Epithelial cell of esophagus (primary cell): ENCODE measurements at regions not wholly inside any gene's neighbourhood (a gene's known extent, or its start where the extent isn't known, plus 50 kb on each side); places are given as distances from the start of the nearest gene placed in this dataset.

ENCODE experiments used
- DNase-seq: peaks from one replicate; pipeline ENCODE4 v3.0.0; 2010; ENCODE audit warnings: low read depth
- H3K4me3 ChIP-seq: 2 replicates; pipeline ENCODE4 v1.5.1; 2011; ENCODE audit warnings: mild to moderate bottlenecking, low read length, control low read depth
- TF ChIP-seq, protein P1 (sequence below): IDR thresholded peaks from 2 replicates; pipeline ENCODE4 v1.5.1; 2011; ENCODE audit warnings: low read depth, mild to moderate bottlenecking, low read length, control low read depth, inconsistent platforms; ENCODE audit not compliant: insufficient read depth; ENCODE audit errors: missing control alignments

DNA sequence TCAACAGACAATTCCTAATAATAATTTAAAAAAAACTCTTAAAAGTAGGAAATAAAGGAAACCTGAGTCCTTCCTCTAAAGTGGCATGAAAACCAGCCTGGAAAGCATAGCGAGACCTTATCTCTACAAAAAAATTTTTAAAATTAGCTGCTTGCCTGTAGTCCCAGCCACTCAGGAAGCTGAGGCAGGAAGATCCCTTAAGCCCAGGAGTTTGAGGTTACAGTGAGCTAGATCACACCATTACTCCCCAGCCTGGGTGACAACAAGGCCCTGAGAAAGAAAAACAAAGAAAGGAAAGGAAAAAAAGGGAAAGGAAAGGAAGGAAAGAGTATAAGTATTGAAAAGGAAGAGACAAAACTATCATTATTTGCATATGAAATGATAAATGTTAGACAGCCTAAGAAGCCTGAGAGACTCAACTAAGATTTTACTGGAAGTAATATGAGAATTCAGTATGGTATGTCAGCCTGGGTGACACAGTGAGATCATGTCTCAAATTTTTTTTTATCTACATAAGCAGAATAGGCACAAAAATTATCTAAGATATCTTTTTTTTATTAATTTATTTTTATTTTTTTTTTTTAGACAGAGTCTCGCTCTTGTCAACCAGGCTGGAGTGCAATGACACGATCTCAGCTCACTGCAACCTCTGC lies 113.0 kb downstream of the GOSR1 start:
- no peak for DNase-seq
- no peak overlapping the region for H3K4me3 ChIP-seq
- TF ChIP-seq, protein P1, sequence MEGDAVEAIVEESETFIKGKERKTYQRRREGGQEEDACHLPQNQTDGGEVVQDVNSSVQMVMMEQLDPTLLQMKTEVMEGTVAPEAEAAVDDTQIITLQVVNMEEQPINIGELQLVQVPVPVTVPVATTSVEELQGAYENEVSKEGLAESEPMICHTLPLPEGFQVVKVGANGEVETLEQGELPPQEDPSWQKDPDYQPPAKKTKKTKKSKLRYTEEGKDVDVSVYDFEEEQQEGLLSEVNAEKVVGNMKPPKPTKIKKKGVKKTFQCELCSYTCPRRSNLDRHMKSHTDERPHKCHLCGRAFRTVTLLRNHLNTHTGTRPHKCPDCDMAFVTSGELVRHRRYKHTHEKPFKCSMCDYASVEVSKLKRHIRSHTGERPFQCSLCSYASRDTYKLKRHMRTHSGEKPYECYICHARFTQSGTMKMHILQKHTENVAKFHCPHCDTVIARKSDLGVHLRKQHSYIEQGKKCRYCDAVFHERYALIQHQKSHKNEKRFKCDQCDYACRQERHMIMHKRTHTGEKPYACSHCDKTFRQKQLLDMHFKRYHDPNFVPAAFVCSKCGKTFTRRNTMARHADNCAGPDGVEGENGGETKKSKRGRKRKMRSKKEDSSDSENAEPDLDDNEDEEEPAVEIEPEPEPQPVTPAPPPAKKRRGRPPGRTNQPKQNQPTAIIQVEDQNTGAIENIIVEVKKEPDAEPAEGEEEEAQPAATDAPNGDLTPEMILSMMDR, result no peak

DNA sequence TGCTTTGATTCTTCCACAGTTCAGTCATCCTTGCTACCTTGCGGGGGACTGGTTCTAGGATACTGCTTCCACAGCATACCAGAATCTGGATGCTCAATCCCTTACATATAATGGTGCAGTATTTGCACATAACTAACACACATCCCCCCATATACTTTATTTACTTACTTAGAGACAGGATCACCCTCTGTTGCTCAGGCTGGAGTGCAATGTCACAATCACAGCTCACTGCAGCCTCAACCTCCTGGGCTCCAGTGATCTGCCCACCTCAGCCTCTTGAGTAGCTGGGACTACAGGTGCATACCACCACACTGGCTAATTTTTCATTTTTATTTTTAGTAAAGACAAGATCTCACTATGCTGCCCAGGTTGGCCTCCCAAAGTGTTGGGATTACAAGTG lies 112.2 kb downstream of the GOSR1 start:
- H3K4me3 ChIP-seq, result no peak overlapping the region
- no peak for DNase-seq
- TF ChIP-seq, protein P1, result no peak

DNA sequence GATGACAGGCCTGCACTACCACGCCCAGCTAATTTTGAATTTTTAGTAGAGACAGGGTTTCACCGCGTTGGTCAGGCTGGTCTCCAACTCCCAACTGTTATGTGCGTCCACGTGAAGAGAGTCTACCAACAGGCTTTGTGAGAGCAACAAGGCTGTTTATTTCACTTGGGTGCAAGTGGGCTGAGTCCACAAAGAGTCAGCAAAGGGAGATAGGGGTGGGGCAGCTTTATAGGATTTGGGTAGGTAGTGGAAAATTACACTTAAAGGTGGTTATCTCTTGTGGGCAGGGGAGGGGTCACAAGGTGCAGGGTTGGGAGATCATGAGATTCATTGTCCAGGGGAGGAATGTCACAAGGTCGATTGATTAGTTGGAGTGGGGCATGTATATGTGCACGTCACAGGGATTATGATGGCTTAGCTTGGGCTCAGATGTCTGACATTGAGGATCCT lies 111.6 kb downstream of the GOSR1 start:
- no peak for DNase-seq
- no peak overlapping the region for H3K4me3 ChIP-seq
- TF ChIP-seq, protein P1, result no peak

DNA sequence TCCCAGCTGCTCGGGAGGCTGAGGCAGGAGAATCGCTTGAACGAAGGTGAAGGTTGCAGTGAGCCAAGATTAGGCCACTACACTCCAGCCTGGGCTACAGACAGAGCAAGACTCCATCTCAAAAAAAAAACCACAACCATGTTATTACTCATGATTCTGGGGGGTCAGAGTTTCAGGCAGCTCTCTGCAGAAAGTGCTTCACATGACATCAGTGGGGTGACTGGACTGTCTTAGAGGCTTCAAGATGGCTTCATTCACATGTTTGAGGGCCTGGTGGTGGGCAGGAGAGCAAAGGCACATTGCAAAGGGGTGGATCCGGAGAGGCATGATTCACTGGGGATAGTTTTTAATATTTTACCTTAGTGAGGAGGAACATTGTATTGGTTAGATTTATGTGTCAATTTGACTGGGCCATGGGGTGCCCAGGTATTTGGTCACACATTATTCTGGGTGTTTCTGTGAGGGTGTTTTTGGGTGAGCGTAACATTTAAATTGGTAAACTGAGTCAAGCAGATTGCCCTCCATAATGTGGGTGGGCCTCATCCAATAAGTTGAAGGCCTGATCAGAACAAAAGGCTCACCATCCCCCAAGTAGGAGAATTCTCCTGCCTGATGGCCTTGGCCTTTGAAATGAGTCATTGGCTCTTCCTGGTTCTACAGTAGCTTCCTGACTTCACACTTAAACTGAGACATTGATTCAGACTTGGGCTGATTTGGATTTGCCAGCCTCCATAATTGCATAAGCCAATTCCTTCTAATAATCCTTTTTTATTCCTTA lies 109.8 kb downstream of the GOSR1 start:
- peak; percentile 62 for DNase-seq
- TF ChIP-seq, protein P1, result no peak
- no peak overlapping the region for H3K4me3 ChIP-seq

DNA sequence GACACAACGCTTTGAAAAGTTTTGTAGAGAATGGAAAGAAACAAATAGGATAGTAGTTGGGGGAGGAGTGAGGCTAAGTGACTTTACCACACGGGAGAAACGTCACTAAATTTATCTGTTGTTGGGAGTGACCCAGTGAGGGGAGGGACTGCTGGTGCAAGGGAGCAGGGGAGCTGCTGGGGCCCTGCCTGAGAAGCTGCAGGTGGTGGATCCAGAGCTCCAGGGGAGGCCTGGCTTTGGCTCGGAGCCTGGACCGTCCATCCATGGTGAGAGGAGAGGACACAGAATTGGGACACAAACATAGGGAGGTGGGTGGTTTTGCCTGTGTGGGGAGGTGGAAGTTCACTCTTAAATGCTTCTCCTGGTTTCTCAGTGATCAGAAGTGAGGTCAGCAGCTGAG lies 107.6 kb downstream of the GOSR1 start:
- TF ChIP-seq, protein P1, result no peak
- H3K4me3 ChIP-seq, result no peak overlapping the region
- DNase-seq, result no peak

DNA sequence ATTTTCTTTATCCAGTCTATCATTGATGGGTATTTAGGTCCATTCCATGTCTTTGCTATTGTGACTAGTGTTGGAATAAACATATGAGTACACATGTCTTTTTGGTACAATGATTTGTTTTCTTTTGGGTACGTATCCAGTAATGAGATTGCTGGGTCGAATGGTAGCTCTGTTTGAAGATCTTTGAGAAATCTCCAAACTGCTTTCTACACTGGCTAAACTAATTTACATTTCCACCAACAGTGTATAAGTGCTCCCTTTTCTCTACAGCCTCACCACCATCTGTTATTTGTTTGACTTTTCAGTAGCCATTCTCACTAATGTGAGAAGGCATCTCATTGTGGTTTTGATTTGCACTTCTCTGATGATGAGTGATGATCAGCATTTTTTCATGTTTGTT lies 103.7 kb downstream of the GOSR1 start:
- TF ChIP-seq, protein P1, result no peak
- no peak overlapping the region for H3K4me3 ChIP-seq
- no peak for DNase-seq
